ENCODE measurements at regions not wholly inside any gene's neighbourhood (a gene's known extent, or its start where the extent isn't known, plus 50 kb on each side); places are given as distances from the start of the nearest gene placed in this dataset.

GRCh38 chr13:107964395-107964794 is 250.9 kb downstream of the LIG4 start:
- TF ChIP-seq, protein P1, sequence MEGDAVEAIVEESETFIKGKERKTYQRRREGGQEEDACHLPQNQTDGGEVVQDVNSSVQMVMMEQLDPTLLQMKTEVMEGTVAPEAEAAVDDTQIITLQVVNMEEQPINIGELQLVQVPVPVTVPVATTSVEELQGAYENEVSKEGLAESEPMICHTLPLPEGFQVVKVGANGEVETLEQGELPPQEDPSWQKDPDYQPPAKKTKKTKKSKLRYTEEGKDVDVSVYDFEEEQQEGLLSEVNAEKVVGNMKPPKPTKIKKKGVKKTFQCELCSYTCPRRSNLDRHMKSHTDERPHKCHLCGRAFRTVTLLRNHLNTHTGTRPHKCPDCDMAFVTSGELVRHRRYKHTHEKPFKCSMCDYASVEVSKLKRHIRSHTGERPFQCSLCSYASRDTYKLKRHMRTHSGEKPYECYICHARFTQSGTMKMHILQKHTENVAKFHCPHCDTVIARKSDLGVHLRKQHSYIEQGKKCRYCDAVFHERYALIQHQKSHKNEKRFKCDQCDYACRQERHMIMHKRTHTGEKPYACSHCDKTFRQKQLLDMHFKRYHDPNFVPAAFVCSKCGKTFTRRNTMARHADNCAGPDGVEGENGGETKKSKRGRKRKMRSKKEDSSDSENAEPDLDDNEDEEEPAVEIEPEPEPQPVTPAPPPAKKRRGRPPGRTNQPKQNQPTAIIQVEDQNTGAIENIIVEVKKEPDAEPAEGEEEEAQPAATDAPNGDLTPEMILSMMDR (IDR thresholded peaks at IDR 0.05; ENCODE audit: borderline replicate concordance), result no peak
- DNase-seq, result no peak
- Histone ChIP-seq H3K9me3 (replicated peaks) (peaks cover 22% of the 10 kb centered on the region), H3K36me3 (no peaks in the 10 kb centered on the region), H3K27ac (replicated peaks) (no peak overlapping the region), H3K4me3 (no peak overlapping the region), H3K27me3 (ENCODE audit: low read depth) (no peaks in the 10 kb centered on the region), H3K4me1 (no peaks in the 10 kb centered on the region)
- intact Hi-C loops (cut with micrococcal nuclease), result no loop called here

- DNase-seq, result no peak
- no peaks in the 10 kb centered on the region for H3K4me1 ChIP-seq
- H3K9me3 ChIP-seq (replicated peaks), result peaks cover 17% of the 10 kb centered on the region
- no peaks in the 10 kb centered on the region for H3K27me3 ChIP-seq (ENCODE audit: low read depth)
- no peaks in the 10 kb centered on the region for H3K36me3 ChIP-seq
- no peak overlapping the region for H3K27ac ChIP-seq (replicated peaks)
- intact Hi-C loops (cut with micrococcal nuclease), result no loop called here
- no peak overlapping the region for H3K4me3 ChIP-seq
- TF ChIP-seq, protein P1 (IDR thresholded peaks at IDR 0.05; ENCODE audit: borderline replicate concordance), result no peak
These were observed 253.3 kb downstream of the LIG4 start for GRCh38 chr13:107961849-107962608.

DNA sequence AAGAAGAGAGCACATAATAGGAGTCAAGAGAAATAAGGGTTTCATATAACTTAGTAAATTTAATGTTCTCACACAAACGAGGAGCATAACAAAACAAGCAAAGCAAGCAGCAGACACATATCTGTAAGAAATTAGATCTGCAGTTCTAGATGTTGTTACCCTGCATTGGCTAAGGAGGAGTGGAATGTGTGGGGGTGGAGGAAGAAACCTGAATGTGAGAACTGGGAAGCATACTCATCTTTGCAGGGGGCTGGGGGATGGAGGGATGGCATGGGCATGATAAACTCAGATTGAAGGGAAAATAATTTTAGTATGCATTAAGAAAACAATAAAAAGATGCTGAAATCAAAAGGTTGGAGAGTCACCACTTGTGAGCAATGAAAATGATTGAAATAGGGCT is 255.0 kb downstream of the LIG4 start:
- Histone ChIP-seq H3K9me3 (replicated peaks) (no peaks in the 10 kb centered on the region), H3K4me1 (no peaks in the 10 kb centered on the region), H3K36me3 (no peaks in the 10 kb centered on the region), H3K4me3 (no peak overlapping the region), H3K27me3 (ENCODE audit: low read depth) (no peaks in the 10 kb centered on the region), H3K27ac (replicated peaks) (no peak overlapping the region)
- intact Hi-C loops (cut with micrococcal nuclease), result no loop called here
- TF ChIP-seq, protein P1 (IDR thresholded peaks at IDR 0.05; ENCODE audit: borderline replicate concordance), result no peak
- no peak for DNase-seq

DNA sequence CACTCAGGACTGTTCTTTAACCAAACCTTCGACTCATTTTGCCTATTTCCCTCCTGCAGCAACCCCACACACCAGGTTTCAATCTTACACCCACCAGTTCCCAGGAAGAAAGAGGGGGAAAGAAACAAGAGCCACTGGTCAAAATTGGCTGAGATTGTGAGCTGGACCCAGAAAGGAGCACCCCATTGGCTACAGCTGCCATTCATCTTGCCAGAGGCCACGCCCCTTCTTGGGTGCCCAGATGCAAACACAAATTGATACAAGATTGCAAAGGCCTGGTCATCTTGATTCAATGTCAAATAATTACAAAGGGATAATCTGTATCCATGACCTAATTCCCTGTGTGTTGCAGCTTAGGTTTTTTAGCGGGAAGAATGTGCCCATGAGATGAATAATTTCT is 258.4 kb downstream of the LIG4 start:
- no peak for DNase-seq
- TF ChIP-seq, protein P1 (IDR thresholded peaks at IDR 0.05; ENCODE audit: borderline replicate concordance), result no peak
- Histone ChIP-seq H3K4me3 (no peak overlapping the region), H3K27me3 (ENCODE audit: low read depth) (no peaks in the 10 kb centered on the region), H3K9me3 (replicated peaks) (no peaks in the 10 kb centered on the region), H3K4me1 (no peaks in the 10 kb centered on the region), H3K27ac (replicated peaks) (no peak overlapping the region), H3K36me3 (no peaks in the 10 kb centered on the region)
- intact Hi-C loops (cut with micrococcal nuclease), result no loop called here

- TF ChIP-seq, protein P1 (IDR thresholded peaks at IDR 0.05; ENCODE audit: borderline replicate concordance), result no peak
- H3K9me3 ChIP-seq (replicated peaks), result peaks cover 25% of the 10 kb centered on the region
- intact Hi-C loops (cut with micrococcal nuclease), result no loop called here
- no peaks in the 10 kb centered on the region for H3K36me3 ChIP-seq
- no peak overlapping the region for H3K27ac ChIP-seq (replicated peaks)
- H3K27me3 ChIP-seq (ENCODE audit: low read depth), result no peaks in the 10 kb centered on the region
- H3K4me1 ChIP-seq, result no peaks in the 10 kb centered on the region
- no peak for DNase-seq
- H3K4me3 ChIP-seq, result no peak overlapping the region
These were observed 273.2 kb downstream of the LIG4 start for GRCh38 chr13:107942030-107942617.

Measured in left ventricle myocardium inferior (tissue), 1 donor.